Liver (tissue), 3 donors: ENCODE measurements at regions not wholly inside any gene's neighbourhood (a gene's known extent, or its start where the extent isn't known, plus 50 kb on each side); places are given as distances from the start of the nearest gene placed in this dataset.

ENCODE experiments used
- EGR1 ChIP-seq, 2 donors: IDR thresholded peaks; 2 replicates each; pipeline ENCODE4 v1.6.1; 2016 to 2018; ENCODE audit warnings: antibody characterized with exemption in 2 of 2, low read depth in 2 of 2
- FOXA1 ChIP-seq: IDR thresholded peaks from 2 replicates; pipeline ENCODE4 v1.6.1; 2016; ENCODE audit warnings: antibody characterized with exemption
- GABPA ChIP-seq, 2 donors: IDR thresholded peaks in 1 of 2; conservative IDR thresholded peaks in 1 of 2; 2 replicates each; pipeline ENCODE4 v1.6.1; 2016; ENCODE audit warnings: antibody characterized with exemption in 2 of 2, mild to moderate bottlenecking in 1 of 2, moderate library complexity in 1 of 2
- HNF4G ChIP-seq: IDR thresholded peaks from 2 replicates; pipeline ENCODE4 v1.6.1; 2016; ENCODE audit warnings: antibody characterized with exemption
- JUND ChIP-seq, 2 donors: IDR thresholded peaks; 2 replicates each; pipeline ENCODE4 v1.6.1; 2016; ENCODE audit warnings: antibody characterized with exemption in 2 of 2
- RAD21 ChIP-seq, 2 donors: IDR thresholded peaks; 2 replicates each; pipeline ENCODE4 v1.6.1; 2016; ENCODE audit warnings: antibody characterized with exemption in 2 of 2, mild to moderate bottlenecking in 2 of 2
- SP1 ChIP-seq: IDR thresholded peaks from 2 replicates; pipeline ENCODE4 v1.6.1; 2018; ENCODE audit warnings: antibody characterized with exemption, mild to moderate bottlenecking
- TAF1 ChIP-seq: conservative IDR thresholded peaks from 2 replicates; pipeline ENCODE4 v1.6.1; 2016; ENCODE audit warnings: antibody characterized with exemption, mild to moderate bottlenecking
- YY1 ChIP-seq: IDR thresholded peaks from 2 replicates; pipeline ENCODE4 v1.6.1; 2016; ENCODE audit warnings: antibody characterized with exemption, mild to moderate bottlenecking
- TF ChIP-seq, protein P1 (sequence below): fragments of 150-350 bp; IDR thresholded peaks from 2 replicates; pipeline ENCODE4 v1.5.1; 2017; ENCODE audit warnings: improper control_type of control experiment, low read depth, low read length; ENCODE audit not compliant: missing input control
- TF ChIP-seq, protein P2 (sequence below): IDR thresholded peaks from 2 replicates; pipeline ENCODE4 v1.6.1; 2016; ENCODE audit warnings: antibody characterized with exemption
- TF ChIP-seq, protein P3 (sequence below): IDR thresholded peaks from 2 replicates; pipeline ENCODE4 v1.6.1; 2016; ENCODE audit warnings: antibody characterized with exemption, mild to moderate bottlenecking
- TF ChIP-seq, protein P4 (sequence below): IDR thresholded peaks from 2 replicates; pipeline ENCODE4 v1.6.1; 2016; ENCODE audit warnings: antibody characterized with exemption
- TF ChIP-seq, protein P5 (sequence below): IDR thresholded peaks from 2 replicates; pipeline ENCODE4 v1.6.1; 2016; ENCODE audit warnings: antibody characterized with exemption
- donor health status: healthy.
- donor health status: healthy.

DNA sequence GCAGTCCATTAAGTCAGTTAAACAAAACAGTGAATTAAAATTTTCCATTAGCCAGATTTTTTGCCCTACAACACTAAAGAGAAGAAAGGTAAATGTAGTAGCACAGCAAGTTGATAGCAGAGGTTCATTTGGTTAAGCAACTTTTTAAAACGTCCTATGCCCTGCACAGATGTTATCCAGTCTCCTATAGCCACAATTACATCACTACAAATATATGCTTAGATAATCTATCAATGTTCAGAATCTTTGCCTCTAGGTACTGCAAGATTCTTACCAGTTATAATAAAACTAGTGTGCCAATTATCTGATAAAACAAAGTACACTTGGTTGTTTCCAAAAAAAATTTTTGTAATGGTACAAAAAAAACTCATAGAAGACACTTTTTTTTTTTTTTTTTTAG lies 175.5 kb upstream of the MYO3A start:
- no peak for TF ChIP-seq TAF1
- TF ChIP-seq, protein P1, sequence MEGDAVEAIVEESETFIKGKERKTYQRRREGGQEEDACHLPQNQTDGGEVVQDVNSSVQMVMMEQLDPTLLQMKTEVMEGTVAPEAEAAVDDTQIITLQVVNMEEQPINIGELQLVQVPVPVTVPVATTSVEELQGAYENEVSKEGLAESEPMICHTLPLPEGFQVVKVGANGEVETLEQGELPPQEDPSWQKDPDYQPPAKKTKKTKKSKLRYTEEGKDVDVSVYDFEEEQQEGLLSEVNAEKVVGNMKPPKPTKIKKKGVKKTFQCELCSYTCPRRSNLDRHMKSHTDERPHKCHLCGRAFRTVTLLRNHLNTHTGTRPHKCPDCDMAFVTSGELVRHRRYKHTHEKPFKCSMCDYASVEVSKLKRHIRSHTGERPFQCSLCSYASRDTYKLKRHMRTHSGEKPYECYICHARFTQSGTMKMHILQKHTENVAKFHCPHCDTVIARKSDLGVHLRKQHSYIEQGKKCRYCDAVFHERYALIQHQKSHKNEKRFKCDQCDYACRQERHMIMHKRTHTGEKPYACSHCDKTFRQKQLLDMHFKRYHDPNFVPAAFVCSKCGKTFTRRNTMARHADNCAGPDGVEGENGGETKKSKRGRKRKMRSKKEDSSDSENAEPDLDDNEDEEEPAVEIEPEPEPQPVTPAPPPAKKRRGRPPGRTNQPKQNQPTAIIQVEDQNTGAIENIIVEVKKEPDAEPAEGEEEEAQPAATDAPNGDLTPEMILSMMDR, result no peak
- TF ChIP-seq GABPA (IDR thresholded peaks at IDR 0.05 in 1 of 2, conservative IDR thresholded peaks at IDR 0.05 in 1 of 2), result no peak
- TF ChIP-seq, protein P2, sequence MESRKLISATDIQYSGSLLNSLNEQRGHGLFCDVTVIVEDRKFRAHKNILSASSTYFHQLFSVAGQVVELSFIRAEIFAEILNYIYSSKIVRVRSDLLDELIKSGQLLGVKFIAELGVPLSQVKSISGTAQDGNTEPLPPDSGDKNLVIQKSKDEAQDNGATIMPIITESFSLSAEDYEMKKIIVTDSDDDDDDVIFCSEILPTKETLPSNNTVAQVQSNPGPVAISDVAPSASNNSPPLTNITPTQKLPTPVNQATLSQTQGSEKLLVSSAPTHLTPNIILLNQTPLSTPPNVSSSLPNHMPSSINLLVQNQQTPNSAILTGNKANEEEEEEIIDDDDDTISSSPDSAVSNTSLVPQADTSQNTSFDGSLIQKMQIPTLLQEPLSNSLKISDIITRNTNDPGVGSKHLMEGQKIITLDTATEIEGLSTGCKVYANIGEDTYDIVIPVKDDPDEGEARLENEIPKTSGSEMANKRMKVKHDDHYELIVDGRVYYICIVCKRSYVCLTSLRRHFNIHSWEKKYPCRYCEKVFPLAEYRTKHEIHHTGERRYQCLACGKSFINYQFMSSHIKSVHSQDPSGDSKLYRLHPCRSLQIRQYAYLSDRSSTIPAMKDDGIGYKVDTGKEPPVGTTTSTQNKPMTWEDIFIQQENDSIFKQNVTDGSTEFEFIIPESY, result no peak
- TF ChIP-seq, protein P3, sequence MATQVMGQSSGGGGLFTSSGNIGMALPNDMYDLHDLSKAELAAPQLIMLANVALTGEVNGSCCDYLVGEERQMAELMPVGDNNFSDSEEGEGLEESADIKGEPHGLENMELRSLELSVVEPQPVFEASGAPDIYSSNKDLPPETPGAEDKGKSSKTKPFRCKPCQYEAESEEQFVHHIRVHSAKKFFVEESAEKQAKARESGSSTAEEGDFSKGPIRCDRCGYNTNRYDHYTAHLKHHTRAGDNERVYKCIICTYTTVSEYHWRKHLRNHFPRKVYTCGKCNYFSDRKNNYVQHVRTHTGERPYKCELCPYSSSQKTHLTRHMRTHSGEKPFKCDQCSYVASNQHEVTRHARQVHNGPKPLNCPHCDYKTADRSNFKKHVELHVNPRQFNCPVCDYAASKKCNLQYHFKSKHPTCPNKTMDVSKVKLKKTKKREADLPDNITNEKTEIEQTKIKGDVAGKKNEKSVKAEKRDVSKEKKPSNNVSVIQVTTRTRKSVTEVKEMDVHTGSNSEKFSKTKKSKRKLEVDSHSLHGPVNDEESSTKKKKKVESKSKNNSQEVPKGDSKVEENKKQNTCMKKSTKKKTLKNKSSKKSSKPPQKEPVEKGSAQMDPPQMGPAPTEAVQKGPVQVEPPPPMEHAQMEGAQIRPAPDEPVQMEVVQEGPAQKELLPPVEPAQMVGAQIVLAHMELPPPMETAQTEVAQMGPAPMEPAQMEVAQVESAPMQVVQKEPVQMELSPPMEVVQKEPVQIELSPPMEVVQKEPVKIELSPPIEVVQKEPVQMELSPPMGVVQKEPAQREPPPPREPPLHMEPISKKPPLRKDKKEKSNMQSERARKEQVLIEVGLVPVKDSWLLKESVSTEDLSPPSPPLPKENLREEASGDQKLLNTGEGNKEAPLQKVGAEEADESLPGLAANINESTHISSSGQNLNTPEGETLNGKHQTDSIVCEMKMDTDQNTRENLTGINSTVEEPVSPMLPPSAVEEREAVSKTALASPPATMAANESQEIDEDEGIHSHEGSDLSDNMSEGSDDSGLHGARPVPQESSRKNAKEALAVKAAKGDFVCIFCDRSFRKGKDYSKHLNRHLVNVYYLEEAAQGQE, result no peak
- TF ChIP-seq RAD21 (IDR thresholded peaks at IDR 0.05), result no peak
- no peak for TF ChIP-seq FOXA1
- TF ChIP-seq YY1, result no peak
- no peak for TF ChIP-seq EGR1 (IDR thresholded peaks at IDR 0.05; ENCODE audit: low read depth in 2 of 2)
- no peak for TF ChIP-seq SP1
- TF ChIP-seq, protein P4, sequence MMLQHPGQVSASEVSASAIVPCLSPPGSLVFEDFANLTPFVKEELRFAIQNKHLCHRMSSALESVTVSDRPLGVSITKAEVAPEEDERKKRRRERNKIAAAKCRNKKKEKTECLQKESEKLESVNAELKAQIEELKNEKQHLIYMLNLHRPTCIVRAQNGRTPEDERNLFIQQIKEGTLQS, result no peak
- no peak for TF ChIP-seq HNF4G
- TF ChIP-seq JUND (IDR thresholded peaks at IDR 0.05), result no peak
- TF ChIP-seq, protein P5, sequence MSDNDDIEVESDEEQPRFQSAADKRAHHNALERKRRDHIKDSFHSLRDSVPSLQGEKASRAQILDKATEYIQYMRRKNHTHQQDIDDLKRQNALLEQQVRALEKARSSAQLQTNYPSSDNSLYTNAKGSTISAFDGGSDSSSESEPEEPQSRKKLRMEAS, result no peak
